Thyroid gland (tissue), 4 donors: ENCODE measurements at regions not wholly inside any gene's neighbourhood (a gene's known extent, or its start where the extent isn't known, plus 50 kb on each side); places are given as distances from the start of the nearest gene placed in this dataset.

ENCODE experiments used
- DNase-seq, 2 donors: peaks; one replicate each; pipeline ENCODE4 v3.0.0-alpha.2; 2019
- H3K27ac ChIP-seq, 3 donors: fragments of 200-600 bp; sonication (generic); 1 replicate in 2 of 3; 2 replicates in 1 of 3; pipeline ENCODE4 v1.5.1; 2016 to 2019; ENCODE audit warnings: mild to moderate bottlenecking in 1 of 3, moderate library complexity in 1 of 3
- H3K27me3 ChIP-seq: fragments of 200-600 bp; sonication (generic); one replicate; pipeline ENCODE4 v1.5.1; 2019
- H3K36me3 ChIP-seq, 2 donors: fragments of 200-600 bp; sonication (generic); one replicate each; pipeline ENCODE4 v1.5.1; 2016 to 2019
- H3K4me1 ChIP-seq, 2 donors: fragments of 200-600 bp; sonication (generic); one replicate each; pipeline ENCODE4 v1.5.1; 2017 to 2019
- H3K4me3 ChIP-seq, 3 donors: fragments of 200-600 bp; sonication (generic); replicated peaks in 1 of 3; 1 replicate in 2 of 3; 2 replicates in 1 of 3; pipeline ENCODE4 v1.5.1; 2016; ENCODE audit warnings: mild to moderate bottlenecking in 1 of 3
- H3K9me3 ChIP-seq: fragments of 200-600 bp; sonication (generic); one replicate; pipeline ENCODE4 v1.5.1; 2017
- POLR2A ChIP-seq, 2 donors: fragments of 450-650 bp; IDR thresholded peaks; one replicate each; pipeline ENCODE4 v1.6.1; 2017; ENCODE audit warnings: antibody characterized with exemption in 2 of 2, mild to moderate bottlenecking in 2 of 2, moderate library complexity in 1 of 2
- WGBS, 2 donors: methylation state at CpG; one replicate each; pipeline ENCODE4 v1.1.5; 2017; 5-methylcytosine and 5-hydroxymethylcytosine counted together
- intact Hi-C: fragments of 100-400 bp; cut with DNase I; formaldehyde crosslinking; loops from one replicate; pipeline ENCODE4 v1.15.1; 2023
- TF ChIP-seq, protein P1 (sequence below), 6 experiments: fragments of 200-600 bp in 3 of 6; fragments of 450-650 bp in 3 of 6; sonication (generic) in 3 of 6; IDR thresholded peaks; one replicate each; pipeline ENCODE4 v1.5.1; 2016 to 2019; ENCODE audit warnings: antibody characterized with exemption in 6 of 6, mild to moderate bottlenecking in 2 of 6, inconsistent platforms in 1 of 6, moderate library complexity in 1 of 6

DNA sequence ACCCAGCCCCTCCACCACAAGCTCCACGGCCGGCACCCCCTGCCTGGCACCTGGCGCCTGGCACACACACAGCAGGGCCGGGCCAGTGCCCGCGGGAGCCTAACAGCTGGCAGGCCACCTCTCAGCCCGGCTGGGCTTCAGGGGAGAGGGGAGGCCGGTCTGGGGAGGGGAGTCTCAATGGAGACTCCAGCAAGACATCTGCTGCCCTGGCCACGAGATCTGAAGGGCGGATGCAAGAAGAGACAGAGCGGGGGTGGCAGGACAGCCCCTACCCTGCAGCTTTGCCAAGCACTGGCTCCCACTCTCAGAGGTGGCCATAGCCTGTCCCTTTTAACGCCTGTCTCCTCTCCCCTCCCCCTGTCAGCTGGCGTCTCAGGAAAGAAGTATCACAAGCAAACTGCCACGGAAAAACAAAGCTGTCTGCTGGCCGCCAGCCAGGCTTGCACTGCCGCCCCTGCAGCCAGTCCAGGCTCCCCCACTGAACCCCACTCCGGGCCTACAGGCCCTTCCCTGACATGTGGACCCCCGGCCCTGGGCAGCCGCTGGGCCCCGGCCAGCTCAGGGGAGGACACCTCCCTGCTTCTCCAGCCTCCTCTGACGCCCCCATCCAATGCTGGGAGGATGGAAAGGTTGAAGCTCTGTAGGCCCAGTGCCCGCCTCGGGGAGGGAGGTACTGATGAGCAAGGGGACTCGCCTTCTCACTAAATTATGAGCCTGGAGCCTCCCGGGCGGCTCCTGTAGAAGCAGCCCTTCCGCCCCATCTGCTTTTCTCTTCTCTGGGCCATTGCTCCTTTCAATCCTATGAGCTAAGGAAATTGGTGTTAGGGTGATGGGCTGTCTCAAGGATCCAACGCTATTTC, 178.4 kb downstream of the ARHGAP12 start:
- 32 to 63% methylated on average over 13 to 25 of the region's 28 CpGs for WGBS, 2 donors
- peak; percentile 64 to 79 for DNase-seq
- Histone ChIP-seq H3K27ac (peak overlapping the region; percentile 56 to 66 (median 60)), H3K36me3 (no peaks in the 10 kb centered on the region), H3K4me3 (peak overlapping the region in 1 of 3 donors; percentile 4), H3K4me1 (peaks cover 29 to 35% of the 10 kb centered on the region in 2 donors), H3K27me3 (no peaks in the 10 kb centered on the region), H3K9me3 (no peaks in the 10 kb centered on the region)
- intact Hi-C loops, result no loop called here
- TF ChIP-seq, protein P1, sequence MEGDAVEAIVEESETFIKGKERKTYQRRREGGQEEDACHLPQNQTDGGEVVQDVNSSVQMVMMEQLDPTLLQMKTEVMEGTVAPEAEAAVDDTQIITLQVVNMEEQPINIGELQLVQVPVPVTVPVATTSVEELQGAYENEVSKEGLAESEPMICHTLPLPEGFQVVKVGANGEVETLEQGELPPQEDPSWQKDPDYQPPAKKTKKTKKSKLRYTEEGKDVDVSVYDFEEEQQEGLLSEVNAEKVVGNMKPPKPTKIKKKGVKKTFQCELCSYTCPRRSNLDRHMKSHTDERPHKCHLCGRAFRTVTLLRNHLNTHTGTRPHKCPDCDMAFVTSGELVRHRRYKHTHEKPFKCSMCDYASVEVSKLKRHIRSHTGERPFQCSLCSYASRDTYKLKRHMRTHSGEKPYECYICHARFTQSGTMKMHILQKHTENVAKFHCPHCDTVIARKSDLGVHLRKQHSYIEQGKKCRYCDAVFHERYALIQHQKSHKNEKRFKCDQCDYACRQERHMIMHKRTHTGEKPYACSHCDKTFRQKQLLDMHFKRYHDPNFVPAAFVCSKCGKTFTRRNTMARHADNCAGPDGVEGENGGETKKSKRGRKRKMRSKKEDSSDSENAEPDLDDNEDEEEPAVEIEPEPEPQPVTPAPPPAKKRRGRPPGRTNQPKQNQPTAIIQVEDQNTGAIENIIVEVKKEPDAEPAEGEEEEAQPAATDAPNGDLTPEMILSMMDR (IDR thresholded peaks at IDR 0.05), result no peak
- no peak for TF ChIP-seq POLR2A (IDR thresholded peaks at IDR 0.05)

DNA sequence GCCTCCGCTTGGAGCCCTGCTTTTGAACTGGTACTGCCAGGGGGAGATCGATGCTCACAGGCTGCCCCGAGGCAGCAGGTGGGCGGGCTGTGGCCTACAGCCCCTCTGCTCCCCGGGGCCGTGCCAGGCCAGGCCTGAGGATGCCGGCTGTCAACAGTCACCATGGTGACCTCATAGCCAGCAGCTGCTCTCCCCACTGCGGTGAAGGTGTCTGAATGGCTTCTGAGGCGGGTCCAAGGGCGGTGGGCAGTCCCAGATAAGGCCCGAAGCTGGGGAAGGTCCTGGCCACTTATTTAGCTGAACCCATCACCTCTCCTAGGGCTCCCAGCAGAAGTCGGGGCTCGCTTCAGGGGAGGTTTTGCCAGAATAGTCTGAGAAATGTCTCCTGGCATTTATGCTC, 179.3 kb downstream of the ARHGAP12 start:
- Histone ChIP-seq H3K36me3 (no peaks in the 10 kb centered on the region), H3K4me1 (peaks cover 20 to 27% of the 10 kb centered on the region in 2 donors), H3K9me3 (no peaks in the 10 kb centered on the region), H3K4me3 (no peak overlapping the region), H3K27me3 (no peaks in the 10 kb centered on the region), H3K27ac (peak overlapping the region in 1 of 3 donors; percentile 60)
- TF ChIP-seq, protein P1 (IDR thresholded peaks at IDR 0.05), result no peak
- intact Hi-C loops, result no loop called here
- WGBS, 2 donors, result 91 to 92% methylated on average over 6 to 7 of the region's 13 CpGs
- no peak for DNase-seq

DNA sequence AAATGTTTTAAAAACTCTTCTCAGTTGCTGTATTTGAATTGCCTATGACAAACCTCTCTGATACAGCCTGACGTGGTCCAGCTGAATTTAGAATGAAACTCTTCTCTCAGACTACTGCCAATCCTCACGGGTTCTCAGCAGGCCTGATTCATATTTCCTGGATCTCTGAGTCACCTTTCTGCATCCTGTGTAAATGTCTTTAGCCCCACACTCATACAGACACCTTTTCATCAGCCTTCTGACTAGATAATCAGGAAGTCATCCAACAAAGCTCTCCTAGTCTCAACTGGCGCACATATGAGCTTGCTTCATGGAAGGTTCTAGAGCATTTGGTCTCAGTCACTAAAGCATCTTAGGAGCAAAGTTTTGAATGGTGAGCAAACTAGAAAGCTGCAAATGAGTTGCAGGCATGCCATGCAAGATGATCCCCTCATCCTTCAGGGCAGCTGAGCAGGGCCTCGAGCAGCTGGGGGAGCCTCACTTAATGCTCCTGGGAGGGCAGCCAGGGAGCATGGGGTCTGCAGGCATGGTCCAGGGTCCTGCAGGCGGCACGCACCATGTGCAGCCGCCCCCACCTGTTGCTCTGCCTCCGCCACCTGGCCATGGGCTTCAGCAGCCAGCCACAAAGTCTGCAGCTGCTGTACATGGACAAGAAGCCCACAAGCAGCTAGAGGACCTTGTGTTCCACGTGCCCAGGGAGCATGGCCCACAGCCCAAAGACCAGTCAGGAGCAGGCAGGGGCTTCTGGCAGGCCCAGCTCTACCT, 182.8 kb downstream of the ARHGAP12 start:
- 85 to 87% methylated on average over 8 to 9 of the region's 9 CpGs for WGBS, 2 donors
- no peak overlapping the region for H3K27ac ChIP-seq
- no peak for DNase-seq
- intact Hi-C loops, result no loop called here
- no peaks in the 10 kb centered on the region for H3K27me3 ChIP-seq
- no peaks in the 10 kb centered on the region for H3K9me3 ChIP-seq
- peaks cover 12 to 20% of the 10 kb centered on the region in 2 donors for H3K4me1 ChIP-seq
- TF ChIP-seq POLR2A (IDR thresholded peaks at IDR 0.05), result no peak
- TF ChIP-seq, protein P1 (IDR thresholded peaks at IDR 0.05), result no peak
- H3K36me3 ChIP-seq, result no peaks in the 10 kb centered on the region
- H3K4me3 ChIP-seq, result no peak overlapping the region

DNA sequence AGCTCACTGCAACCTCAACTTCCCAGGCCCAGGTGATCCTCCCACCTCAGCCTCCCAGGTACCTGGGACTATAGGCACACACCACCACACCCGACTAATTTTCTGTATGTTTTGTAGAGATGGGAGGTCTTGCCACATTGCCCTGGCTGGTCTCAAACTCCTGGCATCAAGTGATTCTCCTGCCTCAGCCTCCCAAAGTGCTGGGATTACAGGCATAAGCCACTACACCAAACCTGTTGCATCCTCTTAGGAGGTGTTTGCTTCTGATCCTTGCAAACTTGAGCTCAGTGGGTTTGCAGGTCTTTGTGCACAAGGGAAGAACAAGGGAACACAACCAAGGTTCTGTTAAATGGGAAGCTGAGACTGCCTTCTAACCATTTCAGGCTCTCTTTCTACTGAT, 184.6 kb downstream of the ARHGAP12 start:
- peaks cover 0 to 4% of the 10 kb centered on the region in 2 donors for H3K4me1 ChIP-seq
- no peak overlapping the region for H3K27ac ChIP-seq
- H3K4me3 ChIP-seq, result no peak overlapping the region
- H3K9me3 ChIP-seq, result no peaks in the 10 kb centered on the region
- no peak for DNase-seq
- H3K36me3 ChIP-seq, result no peaks in the 10 kb centered on the region
- TF ChIP-seq POLR2A (IDR thresholded peaks at IDR 0.05), result no peak
- TF ChIP-seq, protein P1 (IDR thresholded peaks at IDR 0.05), result no peak
- no peaks in the 10 kb centered on the region for H3K27me3 ChIP-seq
- intact Hi-C loops, result no loop called here
- WGBS, 2 donors, result 86 to 94% methylated on average over 1 of the region's 1 CpG

DNA sequence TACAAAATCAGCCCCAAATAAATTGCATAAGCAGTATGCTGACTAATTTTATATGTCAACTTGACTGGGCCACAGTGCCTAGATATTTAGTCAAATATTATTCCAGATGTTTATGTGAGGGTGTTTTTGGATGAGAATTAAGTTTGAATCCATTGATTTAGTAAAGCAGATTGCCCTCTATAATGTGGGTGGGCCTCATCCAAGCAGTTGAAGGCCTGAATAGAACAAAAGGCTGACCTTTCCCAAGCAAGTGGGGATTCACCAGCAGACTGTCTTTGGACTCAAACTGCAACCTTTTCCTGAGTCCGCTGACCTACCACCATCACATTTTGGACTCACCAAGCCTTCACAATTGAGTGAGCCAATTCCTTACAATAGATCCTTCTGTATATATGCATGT, 186.4 kb downstream of the ARHGAP12 start:
- intact Hi-C loops, result no loop called here
- H3K4me1 ChIP-seq, result peaks cover 0 to 4% of the 10 kb centered on the region in 2 donors
- no peak overlapping the region for H3K4me3 ChIP-seq
- DNase-seq, result no peak
- no peaks in the 10 kb centered on the region for H3K27me3 ChIP-seq
- 96 to 100% methylated on average over 1 of the region's 1 CpG for WGBS, 2 donors
- H3K27ac ChIP-seq, result no peak overlapping the region
- no peaks in the 10 kb centered on the region for H3K36me3 ChIP-seq
- TF ChIP-seq POLR2A (IDR thresholded peaks at IDR 0.05), result no peak
- TF ChIP-seq, protein P1 (IDR thresholded peaks at IDR 0.05), result no peak
- no peaks in the 10 kb centered on the region for H3K9me3 ChIP-seq
